Suprapubic skin (tissue), 4 donors: ENCODE measurements at regions not wholly inside any gene's neighbourhood (a gene's known extent, or its start where the extent isn't known, plus 50 kb on each side); places are given as distances from the start of the nearest gene placed in this dataset.

Experiments
- DNase-seq, 2 donors: peaks; one replicate each; pipeline ENCODE4 v3.0.0-alpha.2; 2019; ENCODE audit warnings: low spot score in 2 of 2
- H3K27ac ChIP-seq: fragments of 200-600 bp; sonication (generic); one replicate; pipeline ENCODE4 v1.5.1; 2019
- H3K27me3 ChIP-seq: fragments of 200-600 bp; sonication (generic); one replicate; pipeline ENCODE4 v1.5.1; 2019
- H3K36me3 ChIP-seq: fragments of 200-600 bp; sonication (generic); one replicate; pipeline ENCODE4 v1.5.1; 2019
- H3K4me1 ChIP-seq: fragments of 200-600 bp; sonication (generic); one replicate; pipeline ENCODE4 v1.5.1; 2019
- H3K4me3 ChIP-seq: fragments of 200-600 bp; sonication (generic); one replicate; pipeline ENCODE4 v1.5.1; 2019; ENCODE audit warnings: mild to moderate bottlenecking
- H3K9me3 ChIP-seq: fragments of 200-600 bp; sonication (generic); one replicate; pipeline ENCODE4 v1.5.1; 2019
- EP300 ChIP-seq: sonication (generic); formaldehyde crosslinking; IDR thresholded peaks from one replicate; pipeline ENCODE4 v1.6.1; 2017; ENCODE audit warnings: antibody characterized with exemption
- POLR2A ChIP-seq, 2 donors: fragments of 450-650 bp; IDR thresholded peaks; one replicate each; pipeline ENCODE4 v1.6.1; 2017; ENCODE audit warnings: antibody characterized with exemption in 2 of 2, mild to moderate bottlenecking in 2 of 2, moderate library complexity in 2 of 2
- POLR2AphosphoS5 ChIP-seq, 3 donors: sonication (generic); formaldehyde crosslinking; IDR thresholded peaks; one replicate each; pipeline ENCODE4 v1.6.1; 2017; ENCODE audit warnings: antibody characterized with exemption in 3 of 3
- WGBS: methylation state at CpG from one replicate; pipeline ENCODE4 v1.1.5; 2018; 5-methylcytosine and 5-hydroxymethylcytosine counted together
- TF ChIP-seq, protein P1 (sequence below), 2 donors: fragments of 200-600 bp in 1 of 2; fragments of 450-650 bp in 1 of 2; sonication (generic) in 1 of 2; IDR thresholded peaks; one replicate each; pipeline ENCODE4 v1.5.1; 2016 to 2019; ENCODE audit warnings: antibody characterized with exemption in 2 of 2, mild to moderate bottlenecking in 1 of 2, moderate library complexity in 1 of 2

DNA sequence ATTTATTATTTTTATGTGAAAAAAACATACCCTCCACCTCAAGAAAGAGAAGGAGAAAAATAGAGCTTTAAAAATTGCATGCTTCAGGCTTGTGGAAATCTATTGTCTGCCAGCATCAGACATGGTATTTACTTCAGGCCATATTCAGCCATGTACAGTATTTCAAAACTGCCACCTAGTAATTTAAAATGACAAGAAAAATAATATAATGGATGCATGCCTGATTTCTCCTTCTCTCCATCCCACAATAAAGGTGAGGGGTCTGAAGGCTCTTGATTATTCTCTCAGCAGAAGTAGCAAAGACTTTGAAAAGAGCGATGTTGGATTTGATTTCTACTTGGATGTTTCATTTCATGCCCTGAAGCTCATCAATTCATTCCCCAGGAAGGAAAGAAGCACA, 250.7 kb downstream of the TBC1D4 start:
- 79% methylated on average over 1 of the region's 1 CpG for WGBS
- Histone ChIP-seq H3K4me1 (no peaks in the 10 kb centered on the region), H3K4me3 (no peak overlapping the region), H3K9me3 (no peaks in the 10 kb centered on the region), H3K36me3 (no peaks in the 10 kb centered on the region), H3K27ac (no peak overlapping the region), H3K27me3 (no peaks in the 10 kb centered on the region)
- TF ChIP-seq POLR2A (IDR thresholded peaks at IDR 0.05) (no peak), POLR2AphosphoS5 (IDR thresholded peaks at IDR 0.05) (no peak), EP300 (no peak)
- TF ChIP-seq, protein P1, sequence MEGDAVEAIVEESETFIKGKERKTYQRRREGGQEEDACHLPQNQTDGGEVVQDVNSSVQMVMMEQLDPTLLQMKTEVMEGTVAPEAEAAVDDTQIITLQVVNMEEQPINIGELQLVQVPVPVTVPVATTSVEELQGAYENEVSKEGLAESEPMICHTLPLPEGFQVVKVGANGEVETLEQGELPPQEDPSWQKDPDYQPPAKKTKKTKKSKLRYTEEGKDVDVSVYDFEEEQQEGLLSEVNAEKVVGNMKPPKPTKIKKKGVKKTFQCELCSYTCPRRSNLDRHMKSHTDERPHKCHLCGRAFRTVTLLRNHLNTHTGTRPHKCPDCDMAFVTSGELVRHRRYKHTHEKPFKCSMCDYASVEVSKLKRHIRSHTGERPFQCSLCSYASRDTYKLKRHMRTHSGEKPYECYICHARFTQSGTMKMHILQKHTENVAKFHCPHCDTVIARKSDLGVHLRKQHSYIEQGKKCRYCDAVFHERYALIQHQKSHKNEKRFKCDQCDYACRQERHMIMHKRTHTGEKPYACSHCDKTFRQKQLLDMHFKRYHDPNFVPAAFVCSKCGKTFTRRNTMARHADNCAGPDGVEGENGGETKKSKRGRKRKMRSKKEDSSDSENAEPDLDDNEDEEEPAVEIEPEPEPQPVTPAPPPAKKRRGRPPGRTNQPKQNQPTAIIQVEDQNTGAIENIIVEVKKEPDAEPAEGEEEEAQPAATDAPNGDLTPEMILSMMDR (IDR thresholded peaks at IDR 0.05): no peak
- no peak for DNase-seq

DNA sequence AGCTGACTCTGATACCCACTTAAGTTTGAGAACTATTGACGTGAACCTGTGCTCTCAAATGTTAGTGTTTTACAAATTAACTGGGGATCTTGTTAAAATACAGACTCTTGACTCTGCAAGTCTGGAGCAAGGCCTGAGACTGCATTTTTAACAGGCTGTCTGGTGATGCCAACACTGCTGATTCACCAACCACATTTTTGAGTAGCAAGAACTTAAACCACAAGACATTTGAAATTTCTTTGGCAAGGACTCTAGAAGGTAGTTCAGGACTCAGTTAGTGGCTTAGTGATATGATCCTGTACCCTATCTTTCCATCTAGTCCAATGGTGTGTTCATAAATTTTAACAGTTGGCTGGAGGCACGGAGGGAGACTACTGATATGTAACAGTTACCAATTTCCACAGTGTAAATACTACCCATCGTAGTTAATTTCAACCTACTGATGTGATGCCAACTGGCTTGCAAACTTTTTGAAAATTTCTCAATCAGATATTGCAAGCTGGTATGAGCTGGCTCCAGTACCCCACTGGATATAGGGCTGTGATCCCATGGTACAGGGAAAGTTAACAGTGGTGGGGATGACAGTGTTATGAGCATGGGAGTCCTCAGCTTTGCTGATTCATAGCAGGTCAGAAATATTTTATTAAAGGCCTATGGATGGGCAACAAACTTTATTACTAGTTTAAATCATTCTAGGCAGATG, 255.1 kb downstream of the TBC1D4 start:
- no peak for DNase-seq
- no peaks in the 10 kb centered on the region for H3K36me3 ChIP-seq
- TF ChIP-seq EP300 (no peak), POLR2AphosphoS5 (IDR thresholded peaks at IDR 0.05) (no peak), POLR2A (IDR thresholded peaks at IDR 0.05) (no peak)
- TF ChIP-seq, protein P1 (IDR thresholded peaks at IDR 0.05): no peak
- no peaks in the 10 kb centered on the region for H3K27me3 ChIP-seq
- no peak overlapping the region for H3K4me3 ChIP-seq
- no peaks in the 10 kb centered on the region for H3K9me3 ChIP-seq
- no peaks in the 10 kb centered on the region for H3K4me1 ChIP-seq
- peak overlapping the region; percentile 7 for H3K27ac ChIP-seq
- 43% methylated on average over 3 of the region's 3 CpGs for WGBS

DNA sequence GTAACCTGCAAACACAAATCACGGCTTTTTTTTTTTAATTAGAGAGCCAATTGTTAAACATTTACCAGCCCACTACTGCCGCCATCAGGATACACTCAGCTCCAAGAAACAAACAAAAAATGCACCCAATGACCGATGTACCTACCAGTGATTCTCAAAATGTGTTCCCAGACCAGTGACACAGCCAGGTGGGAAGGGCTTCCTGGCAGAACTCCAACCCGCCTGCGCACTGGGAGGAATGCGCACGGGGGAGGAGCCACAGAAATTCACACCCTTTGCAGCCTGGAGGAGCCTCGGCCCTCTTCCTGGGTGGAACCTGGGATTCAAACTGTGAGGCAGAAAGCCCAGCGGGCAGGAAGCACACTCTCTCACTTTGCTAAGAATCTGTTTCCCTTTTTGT, 255.9 kb downstream of the TBC1D4 start:
- Histone ChIP-seq H3K27me3 (no peaks in the 10 kb centered on the region), H3K4me1 (no peaks in the 10 kb centered on the region), H3K9me3 (no peaks in the 10 kb centered on the region), H3K36me3 (no peaks in the 10 kb centered on the region), H3K4me3 (no peak overlapping the region), H3K27ac (peak overlapping the region; percentile 7)
- no peak for DNase-seq
- WGBS: 82% methylated on average over 9 of the region's 9 CpGs
- TF ChIP-seq, protein P1 (IDR thresholded peaks at IDR 0.05): no peak
- TF ChIP-seq EP300: no peak
- TF ChIP-seq POLR2A (IDR thresholded peaks at IDR 0.05): no peak
- no peak for TF ChIP-seq POLR2AphosphoS5 (IDR thresholded peaks at IDR 0.05)

DNA sequence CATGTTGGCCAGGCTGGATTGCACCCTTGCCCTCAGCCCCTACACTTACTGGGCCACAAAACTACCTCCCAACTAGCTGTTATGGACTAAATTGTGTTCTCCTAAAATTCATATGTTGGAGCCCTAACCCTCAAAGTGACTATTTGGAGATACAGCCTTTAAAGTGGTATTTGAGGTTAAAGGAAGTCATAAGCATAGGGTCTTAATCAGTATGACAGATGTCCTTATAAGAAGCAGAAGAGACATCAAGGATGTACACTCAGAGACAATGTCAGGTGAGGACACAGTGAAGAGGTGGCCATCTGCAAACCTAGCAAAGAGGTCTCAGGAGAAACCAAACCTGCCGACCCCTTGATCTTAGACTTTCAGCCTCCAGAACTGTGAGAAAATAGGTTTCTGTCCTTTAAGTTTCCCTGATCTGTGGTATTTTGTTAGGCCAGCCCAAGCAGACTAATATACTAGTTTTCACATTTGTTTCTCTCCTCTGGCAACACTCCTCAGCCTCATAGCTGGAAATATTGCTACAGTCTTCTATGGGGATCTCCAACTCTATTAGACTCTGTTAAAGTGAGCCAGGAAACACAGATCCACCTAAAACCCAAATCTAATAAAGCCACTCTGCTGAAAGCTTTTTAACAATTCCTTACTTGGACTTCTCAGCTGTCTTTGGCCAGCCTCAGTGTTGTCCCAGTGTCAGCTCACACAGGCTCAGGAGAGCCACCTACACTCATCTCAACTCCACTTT, 256.5 kb downstream of the TBC1D4 start:
- H3K27ac ChIP-seq: no peak overlapping the region
- H3K4me1 ChIP-seq: no peaks in the 10 kb centered on the region
- H3K36me3 ChIP-seq: no peaks in the 10 kb centered on the region
- 79% methylated on average over 1 of the region's 1 CpG for WGBS
- no peak for DNase-seq
- H3K9me3 ChIP-seq: no peaks in the 10 kb centered on the region
- peaks cover under 1% of the 10 kb centered on the region for H3K27me3 ChIP-seq
- no peak for TF ChIP-seq POLR2AphosphoS5 (IDR thresholded peaks at IDR 0.05)
- no peak for TF ChIP-seq POLR2A (IDR thresholded peaks at IDR 0.05)
- TF ChIP-seq, protein P1 (IDR thresholded peaks at IDR 0.05): no peak
- no peak for TF ChIP-seq EP300
- H3K4me3 ChIP-seq: no peak overlapping the region

DNA sequence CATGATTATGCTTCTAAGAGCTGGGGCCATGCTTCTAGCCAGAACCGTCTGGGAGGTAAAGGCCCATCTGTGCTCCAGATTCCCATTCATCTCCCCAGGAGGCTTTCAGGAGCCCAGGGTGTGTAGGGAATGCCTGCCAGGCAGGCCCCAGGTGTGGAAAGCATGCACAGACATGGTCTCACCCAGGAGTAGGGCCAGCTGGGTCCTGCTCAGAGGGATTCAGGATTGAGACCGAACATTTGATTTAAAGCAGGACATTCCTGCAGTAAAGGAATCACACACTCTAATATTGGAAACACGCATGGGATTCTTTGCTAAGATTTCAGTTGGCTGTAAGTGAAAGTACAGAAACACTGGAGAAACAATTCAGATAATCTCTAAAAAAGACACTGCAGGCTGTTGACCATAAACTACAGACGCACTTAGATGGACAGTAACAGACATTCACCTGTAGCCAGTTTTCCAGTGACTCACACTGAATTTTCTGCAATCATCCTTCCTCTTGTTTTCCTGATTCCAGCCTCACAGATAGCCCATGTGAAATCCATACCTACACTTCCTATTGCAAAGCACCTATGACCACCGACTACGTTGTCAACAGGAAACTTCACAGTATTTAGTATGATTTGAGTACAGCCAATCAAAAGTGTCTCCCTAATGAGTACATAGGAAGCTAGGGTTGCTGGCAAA, 257.8 kb downstream of the TBC1D4 start:
- H3K4me3 ChIP-seq: no peak overlapping the region
- no peak for DNase-seq
- no peaks in the 10 kb centered on the region for H3K9me3 ChIP-seq
- no peaks in the 10 kb centered on the region for H3K36me3 ChIP-seq
- no peak overlapping the region for H3K27ac ChIP-seq
- WGBS: 62% methylated on average over 6 of the region's 6 CpGs
- peaks cover 6% of the 10 kb centered on the region for H3K27me3 ChIP-seq
- no peak for TF ChIP-seq EP300
- TF ChIP-seq, protein P1 (IDR thresholded peaks at IDR 0.05): no peak
- TF ChIP-seq POLR2AphosphoS5 (IDR thresholded peaks at IDR 0.05): no peak
- no peak for TF ChIP-seq POLR2A (IDR thresholded peaks at IDR 0.05)
- H3K4me1 ChIP-seq: peaks cover 3% of the 10 kb centered on the region
